SK-N-SH treated with all-trans-retinoic acid at 6 μM for 48 hours (cell line): ENCODE measurements at regions not wholly inside any gene's neighbourhood (a gene's known extent, or its start where the extent isn't known, plus 50 kb on each side); places are given as distances from the start of the nearest gene placed in this dataset.

Source experiments
- ATAC-seq: fragments of 200-7000 bp; cut with Tn5 transposase; 3 replicates; pipeline ENCODE4 v1.9.1; 2020; ENCODE audit warnings: mild to moderate bottlenecking, moderate library complexity
- ARNTL ChIP-seq: fragments of 450-650 bp; formaldehyde crosslinking; IDR thresholded peaks from 2 replicates; pipeline ENCODE4 v1.5.0; 2020; ENCODE audit warnings: low read depth, mild to moderate bottlenecking, moderate library complexity, borderline replicate concordance
- BACH2 ChIP-seq: fragments of 250-450 bp; sonication (Bioruptor Pico); IDR thresholded peaks from 2 replicates; pipeline ENCODE4 v1.9.0; 2021; ENCODE audit warnings: mild to moderate bottlenecking, borderline replicate concordance
- CREB5 ChIP-seq: fragments of 250-450 bp; sonication (Bioruptor Pico); IDR thresholded peaks from 2 replicates; pipeline ENCODE4 v1.5.1; 2020; ENCODE audit warnings: low read depth, mild to moderate bottlenecking, moderate library complexity
- CSDC2 ChIP-seq: fragments of 250-450 bp; sonication (Bioruptor Pico); IDR thresholded peaks from 2 replicates; pipeline ENCODE4 v1.5.0; 2020; ENCODE audit warnings: mild to moderate bottlenecking, moderate library complexity
- CSRNP3 ChIP-seq: fragments of 250-450 bp; sonication (Bioruptor Pico); IDR thresholded peaks from 2 replicates; pipeline ENCODE4 v1.5.1; 2021; ENCODE audit warnings: mild to moderate bottlenecking, moderate library complexity
- GLIS3 ChIP-seq: fragments of 250-450 bp; sonication (Bioruptor Pico); IDR thresholded peaks from 2 replicates; pipeline ENCODE4 v1.5.0; 2020; ENCODE audit warnings: mild to moderate bottlenecking, moderate library complexity
- ISL1 ChIP-seq: fragments of 250-450 bp; sonication (Bioruptor Pico); IDR thresholded peaks from 2 replicates; pipeline ENCODE4 v2.1.2; 2022; ENCODE audit warnings: mild to moderate bottlenecking, moderate library complexity
- OSR1 ChIP-seq: fragments of 250-450 bp; sonication (Bioruptor Pico); IDR thresholded peaks from 2 replicates; pipeline ENCODE4 v1.8.0; 2022; ENCODE audit warnings: moderate library complexity, mild to moderate bottlenecking, inconsistent platforms
- PATZ1 ChIP-seq: fragments of 250-450 bp; sonication (Bioruptor Pico); IDR thresholded peaks from 2 replicates; pipeline ENCODE4 v1.8.0; 2020; ENCODE audit warnings: mild to moderate bottlenecking, moderate library complexity, borderline replicate concordance
- POU6F1 ChIP-seq: fragments of 250-450 bp; sonication (Bioruptor Pico); IDR thresholded peaks from 2 replicates; pipeline ENCODE4 v1.8.0; 2021; ENCODE audit warnings: low read depth, mild to moderate bottlenecking, moderate library complexity, borderline replicate concordance
- PPARA ChIP-seq: fragments of 250-450 bp; sonication (Bioruptor Pico); IDR thresholded peaks from 2 replicates; pipeline ENCODE4 v1.5.0; 2020; ENCODE audit warnings: mild to moderate bottlenecking, borderline replicate concordance
- SNAI2 ChIP-seq: fragments of 250-450 bp; sonication (Bioruptor Pico); IDR thresholded peaks from 2 replicates; pipeline ENCODE4 v1.5.0; 2020; ENCODE audit warnings: mild to moderate bottlenecking, moderate library complexity
- TOX ChIP-seq: fragments of 250-450 bp; sonication (Bioruptor Pico); IDR thresholded peaks from 2 replicates; pipeline ENCODE4 v1.8.0; 2021; ENCODE audit warnings: mild to moderate bottlenecking, moderate library complexity, borderline replicate concordance
- TSHZ2 ChIP-seq: fragments of 250-450 bp; sonication (Bioruptor Pico); IDR thresholded peaks from 2 replicates; pipeline ENCODE4 v1.5.0; 2020; ENCODE audit warnings: mild to moderate bottlenecking, moderate library complexity
- ZFP3 ChIP-seq: fragments of 250-450 bp; sonication (Bioruptor Pico); IDR thresholded peaks from 2 replicates; pipeline ENCODE4 v1.5.0; 2020; ENCODE audit warnings: mild to moderate bottlenecking, moderate library complexity
- ZFP30 ChIP-seq: fragments of 450-650 bp; formaldehyde crosslinking; IDR thresholded peaks from 2 replicates; pipeline ENCODE4 v1.5.0; 2022; ENCODE audit warnings: mild to moderate bottlenecking, moderate library complexity
- ZNF70 ChIP-seq: fragments of 450-650 bp; formaldehyde crosslinking; IDR thresholded peaks from 2 replicates; pipeline ENCODE4 v1.5.0; 2020; ENCODE audit warnings: mild to moderate bottlenecking, moderate library complexity
- ZNF8 ChIP-seq: fragments of 450-650 bp; formaldehyde crosslinking; IDR thresholded peaks from 2 replicates; pipeline ENCODE4 v1.5.0; 2020; ENCODE audit warnings: mild to moderate bottlenecking, moderate library complexity

- TF ChIP-seq TSHZ2 (no peak), ZFP30 (CRISPR knock-in tag) (no peak), PATZ1 (CRISPR knock-in tag) (no peak)
- no peak for ATAC-seq
These were observed 253.7 kb upstream of the RXFP2 start for GRCh38 chr13:31485651-31486051.

- no peak for ATAC-seq
- no peak for TF ChIP-seq ZNF70 (CRISPR knock-in tag)
- TF ChIP-seq OSR1 (CRISPR knock-in tag), result no peak
- TF ChIP-seq GLIS3 (CRISPR knock-in tag), result no peak
- TF ChIP-seq CREB5 (CRISPR knock-in tag), result no peak
- TF ChIP-seq ZFP30 (CRISPR knock-in tag), result no peak
- no peak for TF ChIP-seq ZFP3 (CRISPR knock-in tag)
- TF ChIP-seq POU6F1 (CRISPR knock-in tag), result no peak
- TF ChIP-seq CSDC2 (CRISPR knock-in tag), result no peak
- no peak for TF ChIP-seq TSHZ2
- TF ChIP-seq TOX, result no peak
- no peak for TF ChIP-seq ZNF8
- no peak for TF ChIP-seq BACH2
- TF ChIP-seq PPARA (CRISPR knock-in tag), result no peak
- no peak for TF ChIP-seq CSRNP3
- no peak for TF ChIP-seq ISL1 (CRISPR knock-in tag)
These were observed 244.0 kb upstream of the RXFP2 start for GRCh38 chr13:31495336-31495735.

- ATAC-seq, result no peak
- TF ChIP-seq TOX (no peak), CREB5 (CRISPR knock-in tag) (no peak), ZFP30 (CRISPR knock-in tag) (no peak), PATZ1 (CRISPR knock-in tag) (no peak), ARNTL (CRISPR knock-in tag) (no peak), SNAI2 (CRISPR knock-in tag) (no peak), ZFP3 (CRISPR knock-in tag) (no peak), TSHZ2 (no peak), ZNF8 (no peak), PPARA (CRISPR knock-in tag) (no peak)
These were observed 240.1 kb upstream of the RXFP2 start for GRCh38 chr13:31499274-31499673.
